HG02885 (cell line): ENCODE measurements at regions not wholly inside any gene's neighbourhood (a gene's known extent, or its start where the extent isn't known, plus 50 kb on each side); places are given as distances from the start of the nearest gene placed in this dataset.
A peak's percentile ranks its signal among the peaks of the same experiment; 100 is the strongest.
"Not testable (repeated sequence)": the region's sequence is repeated elsewhere in the genome, so short reads cannot be mapped to it uniquely, and the experiment has no call there.

Experiments used
- ATAC-seq: cut with Tn5 transposase; IDR thresholded peaks from one replicate; pipeline ENCODE4 v1.9.1; 2021; ENCODE audit warnings: mild to moderate bottlenecking; ENCODE audit not compliant: unreplicated experiment, poor library complexity

DNA sequence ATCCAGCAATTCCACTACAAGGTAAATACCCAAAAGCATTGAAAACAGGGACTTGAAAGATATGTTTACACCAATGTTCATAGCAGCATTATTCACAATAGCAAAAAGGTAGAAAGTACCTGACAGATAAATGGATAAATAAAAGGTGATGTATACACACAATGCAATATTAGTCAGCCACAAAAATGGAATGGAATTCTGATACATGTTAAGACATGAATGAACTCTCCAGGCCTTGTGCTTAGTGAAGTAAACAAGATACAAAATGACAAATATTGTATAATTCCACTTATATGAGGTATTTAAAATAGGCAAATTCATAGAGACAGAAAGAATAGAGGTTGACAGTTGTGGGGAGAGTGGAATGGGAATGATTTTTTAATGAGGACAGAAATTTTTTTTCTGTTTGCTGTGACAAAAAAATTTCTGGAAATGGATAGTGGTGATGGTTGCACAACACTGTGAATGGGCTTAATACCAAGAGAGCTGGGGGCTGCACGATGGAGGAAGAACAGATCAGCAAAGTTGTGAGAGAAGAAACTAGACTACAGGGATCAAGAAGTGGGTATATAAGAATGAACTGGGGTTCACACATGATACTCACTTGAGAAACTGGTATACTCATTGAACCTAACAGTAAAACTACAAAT, 137.2 kb downstream of the MZT1 start:
- no peak for ATAC-seq

DNA sequence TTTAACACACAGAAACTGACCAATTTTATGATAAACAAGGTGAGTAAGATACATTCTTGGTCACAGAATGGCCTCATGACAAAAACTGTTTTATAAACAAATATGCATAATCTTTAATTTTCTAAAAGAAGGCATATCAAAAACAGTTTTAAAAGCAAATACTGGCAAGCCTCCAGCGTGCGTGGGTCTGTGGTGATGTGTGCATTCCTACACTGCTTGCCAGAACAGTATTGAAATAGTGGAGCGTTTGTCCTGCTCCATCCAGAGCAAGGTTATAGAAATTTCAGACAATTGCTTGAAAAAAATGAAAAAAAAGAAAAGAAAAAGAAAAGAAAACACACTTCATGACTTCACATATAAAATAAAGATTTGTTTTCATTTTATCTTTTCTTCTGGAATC, 140.9 kb downstream of the MZT1 start:
- ATAC-seq, result no peak

DNA sequence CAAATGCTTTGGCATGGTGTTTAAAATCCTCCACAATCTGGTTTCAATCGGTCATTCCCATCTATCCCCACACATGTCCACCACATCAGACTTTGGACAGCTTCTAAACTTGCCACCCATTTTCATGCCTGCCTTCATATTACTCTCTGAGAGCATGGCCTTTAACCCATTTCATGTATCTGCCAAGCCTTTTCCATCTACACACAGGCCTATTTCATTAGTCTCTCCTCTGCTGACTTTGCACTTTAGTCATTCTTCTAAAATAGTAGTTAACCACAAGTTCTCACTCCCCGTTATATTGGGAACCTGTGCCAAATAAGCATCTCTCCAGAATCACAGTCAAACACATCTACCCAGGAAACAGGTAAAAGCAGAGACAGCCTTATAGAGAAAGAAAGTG, 142.2 kb downstream of the MZT1 start:
- ATAC-seq, result no peak

DNA sequence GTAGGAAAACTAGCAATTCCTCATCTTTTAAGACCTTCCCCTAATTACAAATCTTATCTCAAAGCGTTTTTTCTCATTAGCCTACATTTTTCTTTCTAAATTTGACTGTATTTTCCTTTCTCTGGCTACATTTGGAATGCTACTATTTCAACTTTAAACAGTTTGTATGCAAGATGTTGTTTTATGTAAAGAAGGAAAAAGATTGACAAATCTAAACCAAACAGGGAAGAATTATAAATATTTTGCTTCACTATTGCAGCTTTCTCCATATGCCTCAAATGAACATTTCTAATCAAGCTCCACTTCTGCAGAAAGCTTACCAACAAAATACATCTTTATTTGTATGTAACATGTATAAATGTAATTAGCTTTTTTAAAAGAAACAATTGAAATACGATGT, 156.2 kb downstream of the MZT1 start:
- no peak for ATAC-seq

DNA sequence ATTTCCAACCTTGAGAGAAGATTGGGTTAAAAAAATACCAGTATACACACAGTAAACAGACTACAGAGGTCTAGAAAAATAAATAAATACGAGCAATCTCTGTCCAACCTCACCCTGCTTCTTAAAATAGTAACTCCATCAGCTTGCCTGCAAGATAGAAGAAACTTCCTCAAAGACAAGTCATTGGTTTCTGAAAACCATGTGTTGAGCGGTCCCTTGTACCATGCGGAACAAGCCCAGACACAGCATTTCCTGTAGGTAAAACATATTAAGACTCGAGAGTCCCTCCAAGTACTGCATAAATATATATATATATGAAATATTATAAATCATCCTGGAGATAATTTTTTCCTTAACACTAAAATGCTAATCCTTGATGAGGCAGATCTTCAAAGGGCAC, 157.4 kb downstream of the MZT1 start:
- peak; percentile 39 for ATAC-seq

DNA sequence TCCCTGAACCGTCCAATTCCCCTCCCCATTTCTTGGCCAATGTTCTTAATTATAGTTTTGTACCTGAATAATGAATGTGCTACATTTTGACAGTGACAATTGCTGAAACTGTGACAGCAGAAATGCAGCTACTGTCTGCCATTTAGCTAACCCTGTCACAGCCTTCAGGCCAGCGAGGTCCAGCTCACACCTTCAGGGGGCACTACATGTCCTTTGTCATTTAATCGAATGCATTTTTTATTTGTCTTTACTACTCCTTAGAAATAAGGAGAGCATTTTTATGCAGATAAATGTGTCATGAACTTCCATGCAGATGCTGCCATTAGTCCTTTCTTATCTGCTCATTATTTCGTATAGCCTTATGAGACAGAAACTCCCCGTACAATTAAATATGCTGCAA, 159.9 kb downstream of the MZT1 start:
- no peak for ATAC-seq

DNA sequence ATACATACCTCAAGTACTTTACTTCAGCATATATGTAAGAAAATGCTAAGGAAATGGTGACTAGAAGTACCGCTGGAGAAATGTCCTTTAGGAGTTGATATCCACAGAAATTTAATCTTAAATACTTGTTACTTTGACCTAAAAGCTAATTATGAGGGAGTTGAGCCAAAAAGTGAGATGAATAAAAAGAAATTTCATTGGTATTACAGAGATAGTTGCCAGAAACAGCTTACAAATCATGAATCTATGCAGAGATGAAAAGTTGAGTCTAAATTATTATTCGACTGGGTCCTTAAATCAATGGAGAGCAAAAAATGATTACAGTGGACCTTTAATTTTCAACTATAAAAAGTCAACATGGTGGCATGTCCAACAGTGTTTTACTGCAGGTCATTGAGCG, 160.9 kb downstream of the MZT1 start:
- ATAC-seq, result no peak

DNA sequence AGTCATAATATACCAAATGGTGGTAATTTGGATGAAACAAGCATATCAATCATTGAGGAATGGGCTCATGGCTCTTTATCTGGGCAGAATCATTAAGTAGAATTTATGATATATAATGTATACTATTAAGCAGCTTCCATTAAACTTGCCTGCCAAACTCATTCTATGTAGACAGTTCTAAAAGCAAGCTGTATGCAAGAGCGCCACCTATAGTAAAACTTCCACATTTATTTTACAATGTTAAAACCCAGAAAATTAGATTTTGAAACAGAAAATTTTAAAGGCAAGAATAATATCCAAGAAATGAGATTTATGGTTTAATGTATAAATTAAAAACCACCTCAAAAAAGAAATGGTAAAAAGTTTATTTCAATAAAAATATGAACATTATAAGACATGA, 161.5 kb downstream of the MZT1 start:
- peak; percentile 57 for ATAC-seq

DNA sequence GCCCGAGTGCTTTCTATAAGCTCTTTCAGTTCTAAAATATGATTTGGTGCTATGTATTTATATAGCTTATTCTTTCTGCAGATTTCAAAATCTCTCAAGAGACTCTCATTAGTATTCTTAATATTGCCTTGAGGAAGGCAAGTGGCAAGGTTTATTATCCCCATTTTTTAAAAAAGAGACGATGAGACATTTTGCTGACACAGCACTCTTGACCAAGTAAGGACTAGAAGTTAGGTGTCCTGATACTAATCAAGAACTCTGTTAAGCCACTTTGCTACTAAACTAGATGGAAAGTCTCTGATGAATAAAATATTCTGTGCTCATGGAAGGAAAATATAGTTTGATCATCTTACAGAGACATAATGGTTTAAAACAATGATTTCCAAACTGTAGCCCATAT, 164.7 kb downstream of the MZT1 start:
- no peak for ATAC-seq

DNA sequence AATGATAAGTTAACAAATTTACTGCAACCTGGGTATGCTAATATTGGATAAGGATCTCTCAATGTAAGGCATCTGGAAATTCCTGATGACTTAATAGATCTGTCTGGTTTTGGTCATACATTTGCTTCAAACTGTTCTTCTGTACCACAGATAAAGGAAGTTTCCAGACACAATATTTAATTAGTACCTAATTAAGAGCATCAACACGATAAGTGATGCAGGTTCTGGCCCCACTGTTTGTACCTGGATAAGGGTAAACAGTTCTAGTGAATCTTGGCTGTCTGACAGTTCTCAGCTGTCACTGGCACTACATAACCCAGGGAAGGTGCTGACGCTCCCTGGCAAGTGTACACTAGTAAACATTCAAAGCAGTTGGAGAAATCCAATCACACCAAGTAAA, 165.6 kb downstream of the MZT1 start:
- ATAC-seq, result no peak

DNA sequence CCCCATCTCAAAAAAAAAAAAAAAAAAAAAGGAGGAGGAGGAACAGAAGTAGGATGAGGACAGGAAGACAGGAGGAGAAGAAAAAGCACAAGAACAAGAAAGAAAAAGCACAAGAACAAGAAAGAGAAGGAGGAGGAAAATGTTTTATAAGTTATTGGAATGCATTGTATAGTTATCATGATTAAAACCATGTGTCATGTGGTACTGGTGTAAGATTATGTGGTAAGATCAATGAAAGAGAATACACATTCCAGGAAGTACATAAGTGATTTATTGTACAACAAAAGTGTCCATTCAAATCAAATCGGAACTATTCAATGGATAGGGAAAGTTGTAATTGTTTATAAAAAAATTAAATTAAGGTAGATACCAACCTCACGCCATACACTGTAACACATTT, 167.7 kb downstream of the MZT1 start:
- ATAC-seq, result no peak

DNA sequence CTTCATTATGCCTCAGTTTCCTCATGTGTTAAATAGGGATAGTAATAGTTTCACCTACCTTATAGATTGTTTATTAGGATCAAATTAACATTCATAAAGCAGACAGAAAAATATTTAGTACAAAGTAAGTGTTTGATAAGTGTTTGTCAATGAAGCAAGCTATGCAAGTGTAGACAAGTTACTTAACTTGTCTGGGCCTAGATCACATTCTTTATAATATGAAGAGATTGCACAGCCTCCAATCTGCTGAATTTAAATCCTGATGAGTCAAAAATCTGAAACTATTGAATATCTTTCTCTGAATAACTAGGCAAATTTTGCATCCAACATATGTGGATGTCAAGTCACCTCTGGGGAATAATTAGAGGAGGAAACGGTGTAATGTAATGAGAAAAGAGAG, 170.5 kb downstream of the MZT1 start:
- ATAC-seq, result no peak

DNA sequence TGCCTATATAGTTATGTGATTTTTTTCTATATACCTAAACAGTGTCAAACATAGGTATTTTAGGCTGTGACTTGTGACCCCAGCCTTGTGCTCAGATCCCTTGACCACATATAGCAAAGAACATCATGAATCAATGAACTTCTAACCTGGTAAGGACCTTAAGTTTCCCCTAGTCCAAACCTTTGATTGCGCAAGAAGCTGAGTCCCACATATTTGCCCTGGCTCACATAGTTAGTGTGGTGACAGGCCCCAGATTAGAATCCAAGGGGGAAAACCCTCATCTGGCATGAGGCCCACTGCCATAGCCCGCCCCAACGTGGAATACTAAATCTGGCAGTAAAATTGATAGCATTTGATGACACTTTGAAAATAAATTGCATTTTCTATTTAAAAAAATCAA, 171.8 kb downstream of the MZT1 start:
- no peak for ATAC-seq

DNA sequence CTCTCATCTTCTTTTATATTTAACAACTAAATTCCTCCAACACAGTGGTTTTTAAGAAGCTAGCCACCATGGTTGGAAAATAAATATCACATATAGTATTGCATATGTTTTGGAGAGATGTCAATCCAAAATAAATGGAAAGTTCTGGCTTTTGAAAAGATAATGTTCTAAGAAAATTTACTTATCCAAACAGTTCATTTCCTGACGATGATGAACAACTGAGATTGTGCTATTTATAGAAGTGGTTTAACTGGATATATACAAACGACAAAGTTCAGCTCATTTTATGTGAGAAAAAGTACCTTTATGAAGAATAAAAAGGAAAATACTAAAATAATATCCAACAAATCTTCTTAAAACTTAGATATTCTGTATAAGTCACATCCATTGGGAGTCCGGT, 174.7 kb downstream of the MZT1 start:
- ATAC-seq, result no peak

DNA sequence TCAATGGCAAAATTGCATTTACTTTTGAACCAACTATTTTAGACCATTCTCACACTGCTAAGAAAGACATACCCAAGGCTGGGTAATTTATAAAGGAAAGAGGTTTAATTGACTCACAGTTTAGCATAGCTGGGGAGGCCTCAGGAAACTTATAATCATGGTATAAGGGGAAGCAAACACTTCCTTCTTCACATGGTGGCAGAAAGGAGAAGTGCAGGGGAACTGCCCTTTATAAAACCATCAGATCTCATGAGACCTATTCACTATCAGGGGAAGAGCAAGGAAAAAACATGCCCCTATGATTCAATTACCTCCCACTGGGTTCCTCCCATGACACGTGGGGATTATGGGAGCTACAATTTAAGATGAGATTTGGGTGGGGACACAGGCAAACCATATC, 181.5 kb downstream of the MZT1 start:
- ATAC-seq, result not testable (repeated sequence)

DNA sequence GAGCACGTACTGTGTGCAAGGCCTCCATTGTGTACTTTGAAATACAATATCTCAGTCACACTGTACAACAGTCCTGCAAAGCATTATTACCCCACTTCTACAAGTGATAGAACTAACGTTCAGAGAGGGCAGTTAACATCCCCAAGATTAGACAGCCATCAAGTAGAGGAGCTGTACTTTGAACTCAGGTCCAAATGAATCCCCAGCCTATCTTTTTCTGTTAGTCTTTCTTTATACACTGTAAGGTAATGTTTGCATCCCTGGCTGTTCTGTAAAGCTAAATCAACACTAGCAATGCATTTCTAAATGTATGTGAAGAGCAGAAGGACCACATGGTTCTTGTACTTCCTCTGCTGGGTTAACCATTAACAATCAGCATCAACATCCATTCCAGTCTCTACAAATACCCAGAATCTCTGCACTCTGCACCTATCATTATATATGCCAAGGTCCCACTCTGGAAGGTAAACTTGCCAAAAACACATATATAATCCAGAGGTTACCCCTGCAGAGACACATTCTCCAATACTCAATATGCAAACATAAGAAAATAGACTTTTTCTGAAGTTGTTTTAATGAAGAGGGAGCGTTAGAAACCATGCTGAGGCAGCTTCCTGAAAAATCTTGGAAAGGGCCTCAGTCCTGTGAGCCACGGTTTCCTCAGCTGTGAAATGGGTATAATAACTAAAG, 182.3 kb downstream of the MZT1 start:
- ATAC-seq, result no peak

DNA sequence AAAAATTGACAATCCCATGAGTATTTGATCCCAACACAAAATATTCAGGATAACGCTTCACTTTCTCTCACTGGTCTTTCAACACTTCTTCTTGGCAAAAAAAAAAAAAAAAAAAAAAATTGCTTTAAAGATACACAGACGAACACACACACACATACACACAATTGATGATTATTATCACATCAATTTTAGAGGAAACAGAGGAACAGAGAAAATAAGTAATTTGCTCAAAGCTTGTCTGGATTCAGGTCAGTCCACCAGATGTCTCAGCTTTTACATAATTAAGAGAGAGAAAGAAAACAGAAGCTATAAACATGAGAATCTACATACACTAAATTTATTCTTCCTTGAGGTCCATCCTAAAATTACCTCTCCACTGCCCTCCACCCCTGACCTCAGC, 183.4 kb downstream of the MZT1 start:
- ATAC-seq, result no peak

DNA sequence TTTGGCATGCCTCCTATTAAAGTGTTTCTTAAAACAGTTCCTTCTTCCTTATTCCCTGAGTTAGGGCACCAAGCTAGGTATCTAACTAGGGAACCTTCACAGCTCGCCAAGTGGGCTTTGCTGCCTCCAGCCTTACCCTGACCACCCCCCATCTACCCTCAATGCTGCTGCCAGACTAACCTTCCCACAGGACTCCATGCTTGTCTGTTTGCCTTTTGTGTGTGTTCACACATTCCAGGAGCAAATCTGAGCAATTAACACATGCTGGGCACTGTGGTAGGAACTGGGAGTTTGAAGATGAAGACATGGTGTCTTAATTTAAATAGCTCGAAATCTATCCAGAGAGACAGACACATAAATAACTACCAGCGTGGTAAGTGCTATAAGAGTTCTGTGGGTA, 185.2 kb downstream of the MZT1 start:
- ATAC-seq, result no peak

DNA sequence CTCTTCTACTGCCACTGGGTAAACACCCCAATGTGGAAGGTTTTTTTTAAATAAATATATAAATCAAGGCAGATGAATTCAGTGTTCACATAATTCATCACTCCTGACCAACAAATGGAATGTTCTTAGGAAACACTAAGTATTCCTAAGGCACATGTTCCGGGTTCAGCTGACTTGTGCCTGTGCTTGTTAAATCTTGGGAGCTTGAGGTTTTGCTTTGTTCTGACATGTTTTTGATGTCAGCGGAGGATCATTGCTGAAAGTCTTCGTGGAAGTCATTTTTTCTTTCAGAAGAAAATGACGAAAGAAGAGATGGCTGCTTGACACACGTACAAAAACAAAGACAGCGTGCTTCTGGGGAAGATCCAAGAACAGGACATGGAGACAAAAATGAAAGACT, 185.8 kb downstream of the MZT1 start:
- ATAC-seq, result no peak

DNA sequence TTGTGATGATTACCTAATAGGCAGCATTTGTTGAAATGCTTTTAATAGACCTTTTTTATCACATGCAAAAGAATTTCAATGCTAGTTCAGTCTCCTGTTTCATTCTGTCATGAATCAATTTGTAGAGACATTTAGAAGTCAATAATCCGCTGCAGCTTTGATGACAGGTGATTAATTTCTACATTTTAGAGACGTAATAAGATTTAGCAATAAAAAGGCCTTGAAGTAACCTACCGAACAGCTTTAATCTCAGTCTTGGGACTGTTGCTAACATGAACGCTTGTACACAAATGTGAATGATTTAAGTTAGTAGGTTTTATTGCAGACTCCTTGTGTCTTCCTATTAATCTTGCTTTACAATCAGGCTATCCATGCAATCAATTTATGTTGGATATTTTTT, 186.5 kb downstream of the MZT1 start:
- ATAC-seq, result no peak

DNA sequence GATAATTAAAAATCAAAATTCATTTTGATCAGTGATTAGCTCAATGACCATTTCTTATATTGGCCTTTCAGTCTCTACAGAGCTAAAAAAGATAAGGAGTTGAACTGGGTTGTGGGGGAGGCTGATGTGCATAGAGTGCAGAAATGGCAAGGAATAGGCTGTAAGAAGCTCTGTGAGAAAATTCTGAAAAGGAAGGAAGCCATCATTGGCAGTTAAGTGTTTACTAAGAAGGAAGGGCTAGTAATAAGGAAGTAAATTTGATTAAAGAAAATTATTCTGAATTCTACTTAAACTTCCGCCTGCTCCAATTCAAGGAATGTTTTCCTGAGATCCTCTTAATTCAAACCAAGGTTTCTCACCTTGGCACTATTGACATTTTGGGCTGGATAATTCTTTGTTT, 187.5 kb downstream of the MZT1 start:
- ATAC-seq, result no peak

DNA sequence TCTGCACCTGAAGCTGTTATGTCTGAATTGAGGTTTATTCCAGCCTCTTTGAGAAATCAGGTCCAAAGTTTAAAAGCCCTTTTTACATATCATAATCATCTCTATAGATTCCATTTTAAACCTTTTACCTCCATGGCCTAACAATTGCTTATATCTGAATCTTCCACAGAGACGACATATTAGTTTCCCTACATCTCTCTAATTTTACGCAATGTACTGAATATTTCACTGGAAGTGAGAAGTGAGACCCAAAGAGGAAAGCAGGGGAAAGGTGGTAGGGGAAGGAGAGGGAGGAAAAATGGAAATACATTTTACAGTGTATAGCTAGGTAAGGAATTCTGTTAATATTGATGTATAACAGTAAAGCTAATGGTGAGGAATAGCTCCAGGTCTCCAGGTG, 189.6 kb downstream of the MZT1 start:
- no peak for ATAC-seq
